ENCODE measurements at regions not wholly inside any gene's neighbourhood (a gene's known extent, or its start where the extent isn't known, plus 50 kb on each side); places are given as distances from the start of the nearest gene placed in this dataset.

DNA sequence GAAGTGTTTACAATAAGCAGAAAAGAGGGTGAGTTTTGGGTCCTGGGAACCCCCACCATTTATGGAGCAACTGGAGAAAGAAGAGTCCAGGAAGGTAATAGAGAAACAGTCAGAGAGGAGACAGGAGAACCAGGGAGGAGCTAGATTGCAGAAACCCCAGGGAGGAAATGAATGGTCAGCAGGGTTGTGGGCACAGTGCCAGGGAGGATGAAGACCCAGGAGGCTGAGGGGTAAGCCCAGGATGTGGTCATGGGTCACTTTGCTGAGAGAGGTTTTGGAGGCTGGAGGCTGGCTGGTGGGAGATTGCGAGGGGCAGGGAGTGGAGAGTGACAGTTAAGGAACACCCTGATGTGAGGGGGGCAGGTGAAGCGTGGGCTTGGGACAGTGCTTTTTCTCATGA lies 169.9 kb upstream of the CSF3R start:
- H3K56ac ChIP-seq (ENCODE audit: extremely low read depth, insufficient read depth, low read length), result no peak overlapping the region
- no peak overlapping the region for H3K27ac ChIP-seq (ENCODE audit: insufficient read depth, low read length)
- H2AFZ ChIP-seq (replicated peaks; ENCODE audit: low read length, poor library complexity), result no peak overlapping the region
- H2BK20ac ChIP-seq (ENCODE audit: low read depth, low read length), result no peak overlapping the region
- H3K4me1 ChIP-seq (ENCODE audit: control insufficient read depth, insufficient read depth, low read length), result no peaks in the 10 kb centered on the region
- no peak overlapping the region for H3K4ac ChIP-seq (ENCODE audit: low read depth, low read length)
- DNase-seq (no peak), ATAC-seq (ENCODE audit: low read depth) (no peak)
- no peak overlapping the region for H4K91ac ChIP-seq (ENCODE audit: insufficient read depth, low read depth, low read length)
- H3K23ac ChIP-seq (ENCODE audit: low read depth, low read length), result no peak overlapping the region
- dilution Hi-C loops (cut with HindIII; ENCODE audit: low sequenced_read_pairs, unreplicated experiment) (no loop called here), intact Hi-C loops (cut with micrococcal nuclease) (loop anchor here (10.0 kb wide), 1 partner anchor 78 kb away; no protein-coding TSS in a partner anchor), in situ Hi-C loops (cut with MboI; ENCODE audit: low sequenced_read_pairs) (no loop called here)
- no peak for TF ChIP-seq POLR2A (IDR thresholded peaks at IDR 0.05; ENCODE audit: low read depth, low read length)
- TF ChIP-seq RAD21 (IDR thresholded peaks at IDR 0.05; ENCODE audit: low read length), result no peak
- TF ChIP-seq MAZ (IDR thresholded peaks at IDR 0.05; ENCODE audit: borderline replicate concordance, low read depth, low read length), result no peak
- TF ChIP-seq CTCF (conservative IDR thresholded peaks at IDR 0.05; ENCODE audit: low read depth, low read length), result no peak
- H2AK9ac ChIP-seq (replicated peaks; ENCODE audit: low read depth, low read length, poor library complexity), result no peak overlapping the region
- H2AK5ac ChIP-seq (ENCODE audit: low read depth, low read length), result no peak overlapping the region
- ChIA-PET POLR2A (ENCODE audit: unreplicated experiment) (no interaction called here), CTCF (no interaction called here)
- no peak overlapping the region for H3K9ac ChIP-seq (ENCODE audit: low read depth, low read length)
- H3K9me1 ChIP-seq (ENCODE audit: insufficient read depth, low read length), result no peaks in the 10 kb centered on the region
- H4K8ac ChIP-seq (ENCODE audit: low read depth in 2 of 2, low read length in 2 of 2), result no peak overlapping the region
- no peak overlapping the region for H2BK5ac ChIP-seq (ENCODE audit: low read depth, low read length, poor library complexity, severe bottlenecking)
- H3K4me2 ChIP-seq (ENCODE audit: low read depth, low read length), result no peak overlapping the region
- no peaks in the 10 kb centered on the region for H3K9me3 ChIP-seq (ENCODE audit: control insufficient read depth, insufficient read depth, low read length)
- no peak overlapping the region for H3K14ac ChIP-seq (replicated peaks; ENCODE audit: low read depth, low read length)
- no peak overlapping the region for H2BK120ac ChIP-seq (ENCODE audit: low read depth, low read length)
- H3K18ac ChIP-seq (ENCODE audit: low read depth, low read length), result no peak overlapping the region
- H4K5ac ChIP-seq (ENCODE audit: low read depth, low read length), result no peak overlapping the region
- no TSS peak for BruUV-seq (replicated peaks)
- WGBS, 2 experiments (ENCODE audit: extremely low coverage in 2 of 2, insufficient read length in 1 of 2), result no CpG with 5 or more reads among the region's 2 CpGs
- no peaks in the 10 kb centered on the region for H3K79me1 ChIP-seq (ENCODE audit: low read depth in 1 of 2, low read length in 2 of 2)
- no peak overlapping the region for H2BK15ac ChIP-seq (ENCODE audit: low read depth, low read length)
- H4K20me1 ChIP-seq (ENCODE audit: insufficient read depth, low read length), result no peaks in the 10 kb centered on the region
- no peak overlapping the region for H3K4me3 ChIP-seq (ENCODE audit: insufficient read depth, low read depth, low read length)
- H3K36me3 ChIP-seq (ENCODE audit: control insufficient read depth, insufficient read depth, low read length), result no peaks in the 10 kb centered on the region
- peaks cover 8% of the 10 kb centered on the region for H3K27me3 ChIP-seq (ENCODE audit: control insufficient read depth, insufficient read depth, low read length)

Measured in IMR-90 (cell line).